H1 (cell line): ENCODE measurements at regions not wholly inside any gene's neighbourhood (a gene's known extent, or its start where the extent isn't known, plus 50 kb on each side); places are given as distances from the start of the nearest gene placed in this dataset.

Experiments used
- CTCF ChIA-PET: fragments of 300-600 bp; sonication (Branson Sonifier 250); formaldehyde crosslinking; loops from one replicate; lab custom pipeline; 2021; ENCODE audit not compliant: partially characterized antibody; lab: Charles Lee
- POLR2A ChIA-PET: fragments of 300-600 bp; sonication (Branson Sonifier 250); formaldehyde crosslinking; loops from one replicate; lab custom pipeline; 2021; ENCODE audit warnings: inconsistent platforms; ENCODE audit not compliant: partially characterized antibody; lab: Charles Lee
- DNase-seq, 2 experiments: peaks; one replicate each; pipeline versions ENCODE4 v3.0.0 to v3.0.0-alpha.2; 2010 to 2022; ENCODE audit warnings: low spot score in 2 of 2, low read depth in 1 of 2, mixed read lengths in 1 of 2
- FAIRE-seq: peaks from 2 replicates; lab custom pipeline; 2011; peaks lifted over from hg19 to GRCh38; lab: Jason Lieb, UNC
- H2AFZ ChIP-seq: 2 replicates; pipeline ENCODE4 v1.8.1; 2012; ENCODE audit warnings: low read length, inconsistent platforms
- H2AK5ac ChIP-seq: 2 replicates; pipeline ENCODE4 v1.6.1; 2013; ENCODE audit warnings: low read depth, low read length
- H2BK120ac ChIP-seq: replicated peaks from 2 replicates; pipeline ENCODE3; 2013; ENCODE audit warnings: low read depth, low read length, inconsistent platforms
- H2BK12ac ChIP-seq: 2 replicates; pipeline ENCODE4 v1.6.1; 2013; ENCODE audit warnings: low read depth, low read length
- H2BK15ac ChIP-seq: 2 replicates; pipeline ENCODE4 v1.6.1; 2013; ENCODE audit warnings: low read length
- H2BK20ac ChIP-seq: 2 replicates; pipeline ENCODE4 v1.6.1; 2013; ENCODE audit warnings: low read length
- H2BK5ac ChIP-seq: 2 replicates; pipeline ENCODE4 v1.6.1; 2013; ENCODE audit warnings: low read depth, low read length
- H3K14ac ChIP-seq: 2 replicates; pipeline ENCODE4 v1.6.1; 2013; ENCODE audit warnings: inconsistent platforms; ENCODE audit not compliant: insufficient read length
- H3K18ac ChIP-seq: 2 replicates; pipeline ENCODE4 v1.6.1; 2013; ENCODE audit warnings: low read length; ENCODE audit errors: extremely low read depth
- H3K23ac ChIP-seq: 2 replicates; pipeline ENCODE4 v1.6.1; 2013; ENCODE audit warnings: inconsistent platforms; ENCODE audit not compliant: insufficient read length
- H3K23me2 ChIP-seq: 2 replicates; pipeline ENCODE4 v1.6.1; 2013; ENCODE audit warnings: low read depth, low read length
- H3K27ac ChIP-seq: 2 replicates; pipeline ENCODE4 v1.6.1; 2011; ENCODE audit warnings: low read depth, low read length, inconsistent platforms
- H3K27me3 ChIP-seq, 4 experiments: replicated peaks in 1 of 4; 1 replicate in 1 of 4; 2 replicates in 3 of 4; pipeline versions ENCODE4 v1.6.1 to v1.8.1; 2011 to 2013; ENCODE audit warnings: low read length in 3 of 4, mild to moderate bottlenecking in 3 of 4, inconsistent platforms in 2 of 4, mixed read lengths in 2 of 4, moderate library complexity in 1 of 4; ENCODE audit not compliant: control insufficient read depth in 3 of 4, insufficient read depth in 3 of 4; ENCODE audit errors: extremely low read depth in 1 of 4
- H3K36me3 ChIP-seq, 4 experiments: 2 replicates each; pipeline versions ENCODE4 v1.6.1 to v1.8.1; 2011 to 2013; ENCODE audit warnings: mild to moderate bottlenecking in 4 of 4, low read length in 3 of 4, moderate library complexity in 2 of 4, control low read depth in 1 of 4, inconsistent platforms in 1 of 4; ENCODE audit not compliant: insufficient read depth in 4 of 4, control insufficient read depth in 2 of 4
- H3K4ac ChIP-seq: replicated peaks from 2 replicates; pipeline ENCODE3; 2013; ENCODE audit warnings: low read length, low read depth, mixed read lengths, inconsistent platforms; ENCODE audit not compliant: insufficient read length
- H3K4me1 ChIP-seq, 4 experiments: replicated peaks in 1 of 4; 1 replicate in 1 of 4; 2 replicates in 3 of 4; pipeline versions ENCODE4 v1.6.1 to v1.8.1; 2011 to 2013; ENCODE audit warnings: low read length in 3 of 4, inconsistent platforms in 2 of 4, mixed read lengths in 1 of 4; ENCODE audit not compliant: insufficient read depth in 4 of 4, control insufficient read depth in 3 of 4
- H3K4me2 ChIP-seq, 2 experiments: 2 replicates each; pipeline versions ENCODE4 v1.6.1 to v1.8.1; 2011 to 2013; ENCODE audit warnings: low read depth in 2 of 2, low read length in 2 of 2, control low read depth in 1 of 2, inconsistent platforms in 1 of 2, mild to moderate bottlenecking in 1 of 2; ENCODE audit not compliant: insufficient read depth in 1 of 2
- H3K4me3 ChIP-seq, 4 experiments: fragments of 200-600, 300-600 bp in 1 of 4; sonication (generic), shearing (Covaris generic), sonication (Bioruptor Twin) in 1 of 4; 2 replicates each; pipeline versions ENCODE4 v1.5.1 to v1.8.1; 2011 to 2016; ENCODE audit warnings: low read length in 4 of 4, low read depth in 3 of 4, control low read depth in 2 of 4, inconsistent platforms in 2 of 4, mild to moderate bottlenecking in 2 of 4, mixed read lengths in 1 of 4, moderate library complexity in 1 of 4; ENCODE audit not compliant: insufficient read depth in 2 of 4; ENCODE audit errors: extremely low read depth in 1 of 4
- H3K56ac ChIP-seq: replicated peaks from 2 replicates; pipeline ENCODE3; 2013; ENCODE audit warnings: low read depth, mild to moderate bottlenecking, mixed read lengths, low read length, inconsistent platforms; ENCODE audit not compliant: insufficient read length
- H3K79me1 ChIP-seq: 2 replicates; pipeline ENCODE4 v1.6.1; 2013; ENCODE audit warnings: low read depth, low read length, control low read depth
- H3K79me2 ChIP-seq, 2 experiments: 2 replicates each; pipeline versions ENCODE4 v1.6.1 to v1.8.1; 2012 to 2013; ENCODE audit warnings: low read length in 2 of 2, mild to moderate bottlenecking in 2 of 2, inconsistent platforms in 1 of 2; ENCODE audit not compliant: insufficient read depth in 2 of 2, control insufficient read depth in 1 of 2
- H3K9ac ChIP-seq, 4 experiments: replicated peaks in 1 of 4; 1 replicate in 1 of 4; 2 replicates in 3 of 4; pipeline versions ENCODE4 v1.6.1 to v1.8.1; 2011 to 2013; ENCODE audit warnings: low read depth in 3 of 4, low read length in 3 of 4, control low read depth in 2 of 4, mild to moderate bottlenecking in 2 of 4, moderate library complexity in 2 of 4, inconsistent platforms in 1 of 4; ENCODE audit errors: extremely low read depth in 1 of 4
- H3K9me3 ChIP-seq, 2 experiments: 2 replicates each; pipeline versions ENCODE4 v1.6.1 to v1.8.1; 2012 to 2013; ENCODE audit warnings: mild to moderate bottlenecking in 2 of 2, moderate library complexity in 2 of 2, control low read depth in 1 of 2, inconsistent platforms in 1 of 2, low read depth in 1 of 2, low read length in 1 of 2, mixed read lengths in 1 of 2; ENCODE audit not compliant: insufficient read depth in 2 of 2
- H4K20me1 ChIP-seq, 2 experiments: replicated peaks in 1 of 2; 2 replicates each; pipeline versions ENCODE3 to v1.8.1; 2011 to 2013; ENCODE audit warnings: inconsistent platforms in 2 of 2, low read length in 2 of 2, mild to moderate bottlenecking in 1 of 2; ENCODE audit not compliant: insufficient read depth in 2 of 2, control insufficient read depth in 1 of 2
- H4K5ac ChIP-seq: 2 replicates; pipeline ENCODE4 v1.6.1; 2013; ENCODE audit warnings: low read length, low read depth, mixed read lengths, inconsistent platforms; ENCODE audit not compliant: insufficient read length
- H4K8ac ChIP-seq: 2 replicates; pipeline ENCODE4 v1.8.0; 2013; ENCODE audit warnings: mild to moderate bottlenecking, moderate library complexity, low read length, inconsistent platforms; ENCODE audit not compliant: insufficient read depth; ENCODE audit errors: extremely low read depth
- H4K91ac ChIP-seq: replicated peaks from 2 replicates; pipeline ENCODE3; 2013; ENCODE audit warnings: low read length, mixed read lengths, inconsistent platforms; ENCODE audit not compliant: insufficient read length
- ASH2L ChIP-seq: fragments of 200-600, 300-600 bp; sonication (generic); IDR thresholded peaks from one replicate; pipeline ENCODE4 v1.7.1; 2017; ENCODE audit warnings: low read length
- CEBPB ChIP-seq: IDR thresholded peaks from 2 replicates; pipeline ENCODE4 v1.6.1; 2012; ENCODE audit warnings: low read depth, low read length
- CHD2 ChIP-seq: IDR thresholded peaks from 2 replicates; pipeline ENCODE4 v1.6.1; 2012; ENCODE audit warnings: low read length, improper control_type of control experiment
- EP300 ChIP-seq, 2 experiments: IDR thresholded peaks; 1 replicate in 1 of 2; 2 replicates in 1 of 2; pipeline ENCODE4 v1.6.1; 2011 to 2012; ENCODE audit warnings: low read depth in 2 of 2, low read length in 2 of 2, mild to moderate bottlenecking in 2 of 2, borderline replicate concordance in 1 of 2, inconsistent platforms in 1 of 2, moderate library complexity in 1 of 2
- FOSL1 ChIP-seq: IDR thresholded peaks from 2 replicates; pipeline ENCODE4 v1.6.1; 2011; ENCODE audit warnings: mild to moderate bottlenecking, low read depth, low read length, moderate library complexity; ENCODE audit not compliant: insufficient read depth
- GTF2F1 ChIP-seq: IDR thresholded peaks from 2 replicates; pipeline ENCODE4 v1.6.1; 2012; ENCODE audit warnings: low read depth, low read length, improper control_type of control experiment, borderline replicate concordance
- KDM1A ChIP-seq: fragments of 200-600, 300-600 bp; sonication (generic); IDR thresholded peaks from 2 replicates; pipeline ENCODE4 v1.7.1; 2016; ENCODE audit warnings: mild to moderate bottlenecking, low read length, borderline replicate concordance
- KDM4A ChIP-seq: IDR thresholded peaks from one replicate; pipeline ENCODE4 v1.7.1; 2012; ENCODE audit warnings: low read depth, mild to moderate bottlenecking, moderate library complexity, low read length, inconsistent platforms; ENCODE audit not compliant: severe bottlenecking
- NANOG ChIP-seq: IDR thresholded peaks from 2 replicates; pipeline ENCODE4 v1.6.1; 2011; ENCODE audit warnings: low read length, low read depth, mild to moderate bottlenecking, inconsistent platforms; ENCODE audit not compliant: insufficient read depth, poor library complexity, severe bottlenecking
- NRF1 ChIP-seq: IDR thresholded peaks from 2 replicates; pipeline ENCODE4 v1.6.1; 2011; ENCODE audit warnings: mild to moderate bottlenecking, low read depth, low read length, improper control_type of control experiment
- RXRA ChIP-seq: IDR thresholded peaks from 2 replicates; pipeline ENCODE4 v1.6.1; 2011; ENCODE audit warnings: low read depth, mild to moderate bottlenecking, low read length, moderate library complexity; ENCODE audit not compliant: insufficient read depth
- SIN3A ChIP-seq, 2 experiments: IDR thresholded peaks in 1 of 2; conservative IDR thresholded peaks in 1 of 2; 2 replicates each; pipeline ENCODE4 v1.6.1; 2011 to 2012; ENCODE audit warnings: low read length in 2 of 2, improper control_type of control experiment in 1 of 2, low read depth in 1 of 2, mild to moderate bottlenecking in 1 of 2
- SP4 ChIP-seq: IDR thresholded peaks from 2 replicates; pipeline ENCODE4 v1.6.1; 2012; ENCODE audit warnings: low read length, inconsistent platforms
- TEAD4 ChIP-seq: IDR thresholded peaks from 2 replicates; pipeline ENCODE4 v1.6.1; 2012; ENCODE audit warnings: low read depth, low read length, inconsistent platforms, mixed read lengths
- YY1 ChIP-seq: IDR thresholded peaks from 2 replicates; pipeline ENCODE4 v1.6.1; 2011; ENCODE audit warnings: low read depth, mild to moderate bottlenecking, low read length
- WGBS, 2 experiments: shearing (Covaris generic) in 1 of 2; methylation state at CpG; one replicate each; pipeline versions ENCODE4 v1.1.6 to v1.1.7; 2013 to 2015; ENCODE audit warnings: low lambda C conversion rate in 2 of 2, mixed read lengths in 2 of 2, inconsistent platforms in 1 of 2, low coverage in 1 of 2, missing lambda C conversion rate in 1 of 2; ENCODE audit not compliant: insufficient replicate concordance in 2 of 2, insufficient coverage in 1 of 2, insufficient read length in 1 of 2; ENCODE audit errors: extremely low coverage in 1 of 2, missing lambda C conversion rate in 1 of 2; 5-methylcytosine and 5-hydroxymethylcytosine counted together

DNA sequence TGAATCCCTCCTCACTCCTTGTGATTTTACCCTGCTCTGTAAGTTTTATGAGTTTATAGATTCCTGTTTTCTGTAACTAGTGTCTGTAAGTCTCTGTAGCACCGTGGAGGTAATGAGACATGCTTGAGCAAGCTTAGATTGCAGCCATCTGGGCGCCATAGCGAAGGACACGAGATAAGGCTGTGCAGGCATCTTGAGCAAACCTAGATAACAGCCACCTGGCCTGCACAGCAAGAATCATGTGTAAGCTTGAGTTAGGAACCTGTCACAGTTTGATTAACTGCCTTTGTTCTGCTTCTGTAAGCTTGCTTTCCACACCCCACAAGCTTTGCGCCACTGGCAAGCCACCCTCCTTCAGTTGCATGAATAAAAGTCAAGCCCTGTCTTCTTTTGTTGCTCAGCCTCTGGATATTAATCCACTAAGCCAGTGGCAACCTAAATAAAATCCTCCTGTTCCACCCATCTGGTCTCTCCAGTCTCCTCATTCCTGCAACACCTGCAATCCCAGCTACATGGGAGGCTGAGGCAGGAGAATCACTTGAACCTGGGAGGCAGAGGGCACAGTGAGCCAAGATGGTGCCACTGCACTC is 270.6 kb upstream of the RGPD4 start:
- no peak for DNase-seq
- H2BK20ac ChIP-seq: no peak overlapping the region
- peaks cover 24% of the 10 kb centered on the region in 2 experiments for H3K9me3 ChIP-seq
- H2BK15ac ChIP-seq: no peak overlapping the region
- no peak overlapping the region for H3K4ac ChIP-seq
- no peak overlapping the region for H2BK5ac ChIP-seq
- no peaks in the 10 kb centered on the region for H3K27me3 ChIP-seq
- H4K5ac ChIP-seq: no peak overlapping the region
- no peak overlapping the region for H4K8ac ChIP-seq
- H3K18ac ChIP-seq: no peak overlapping the region
- H3K23me2 ChIP-seq: no peaks in the 10 kb centered on the region
- no peak overlapping the region for H3K14ac ChIP-seq
- H3K27ac ChIP-seq: no peak overlapping the region
- H4K20me1 ChIP-seq: no peaks in the 10 kb centered on the region
- H2BK12ac ChIP-seq: no peak overlapping the region
- H3K4me1 ChIP-seq: no peaks in the 10 kb centered on the region
- no peak overlapping the region for H2BK120ac ChIP-seq
- H3K79me2 ChIP-seq: no peaks in the 10 kb centered on the region
- H3K56ac ChIP-seq: no peak overlapping the region
- no peak overlapping the region for H3K4me3 ChIP-seq
- CTCF ChIA-PET: interaction anchor here (1.3 kb wide), 1 partner anchor 16 kb away, joined by 3 read pairs; no protein-coding TSS in a partner anchor
- POLR2A ChIA-PET: no interaction called here
- no peak for FAIRE-seq
- 86% methylated on average over 5 of the region's 5 CpGs; no CpG with 5 or more reads in 1 of the 2 experiments for WGBS, 2 experiments
- no peak overlapping the region for H2AK5ac ChIP-seq
- H3K4me2 ChIP-seq: no peak overlapping the region
- no peak overlapping the region for H3K23ac ChIP-seq
- H3K79me1 ChIP-seq: no peaks in the 10 kb centered on the region
- no peak overlapping the region for H3K9ac ChIP-seq
- no peak overlapping the region for H2AFZ ChIP-seq
- H4K91ac ChIP-seq: no peak overlapping the region
- no peaks in the 10 kb centered on the region for H3K36me3 ChIP-seq
- no peak for TF ChIP-seq NANOG
- TF ChIP-seq YY1: no peak
- TF ChIP-seq TEAD4: no peak
- no peak for TF ChIP-seq GTF2F1
- TF ChIP-seq NRF1: no peak
- TF ChIP-seq SIN3A (conservative IDR thresholded peaks at IDR 0.05 in 1 of 2, IDR thresholded peaks at IDR 0.05 in 1 of 2; ENCODE audit: low read depth in 1 of 2, low read length in 2 of 2): no peak
- TF ChIP-seq CEBPB: no peak
- TF ChIP-seq ASH2L: no peak
- no peak for TF ChIP-seq FOSL1
- TF ChIP-seq RXRA: no peak
- TF ChIP-seq SP4: no peak
- TF ChIP-seq KDM1A: no peak
- no peak for TF ChIP-seq EP300 (IDR thresholded peaks at IDR 0.05; ENCODE audit: borderline replicate concordance in 1 of 2, low read depth in 2 of 2, low read length in 2 of 2)
- no peak for TF ChIP-seq KDM4A
- TF ChIP-seq CHD2: no peak
